Astrocyte (in vitro differentiated cells and primary cell): ENCODE measurements at regions not wholly inside any gene's neighbourhood (a gene's known extent, or its start where the extent isn't known, plus 50 kb on each side); places are given as distances from the start of the nearest gene placed in this dataset.

ENCODE experiments used
- DNase-seq: peaks from one replicate; pipeline ENCODE4 v3.0.0-alpha.2; 2010; ENCODE audit warnings: low read depth
- FAIRE-seq: peaks from 2 replicates; lab custom pipeline; 2011; peaks lifted over from hg19 to GRCh38; lab: Jason Lieb, UNC
- H2AFZ ChIP-seq: 2 replicates; pipeline ENCODE4 v1.6.0; 2012; ENCODE audit warnings: low read depth, low read length, inconsistent platforms
- H3K27ac ChIP-seq: 2 replicates; pipeline ENCODE4 v1.5.1; 2011; ENCODE audit warnings: low read depth, low read length, inconsistent platforms
- H3K27me3 ChIP-seq: 2 replicates; pipeline ENCODE4 v1.6.0; 2011; ENCODE audit warnings: low read length, inconsistent platforms; ENCODE audit not compliant: insufficient read depth
- H3K36me3 ChIP-seq: 2 replicates; pipeline ENCODE4 v1.5.1; 2011; ENCODE audit warnings: low read length, inconsistent platforms; ENCODE audit not compliant: insufficient read depth
- H3K4me1 ChIP-seq: 2 replicates; pipeline ENCODE4 v1.5.1; 2011; ENCODE audit warnings: low read length, inconsistent platforms; ENCODE audit not compliant: insufficient read depth
- H3K4me2 ChIP-seq: 2 replicates; pipeline ENCODE4 v1.6.0; 2012; ENCODE audit warnings: low read length, inconsistent platforms
- H3K4me3 ChIP-seq: 2 replicates; pipeline ENCODE4 v1.5.1; 2011; ENCODE audit warnings: low read depth, mild to moderate bottlenecking, low read length, inconsistent platforms; ENCODE audit not compliant: insufficient read depth
- H3K79me2 ChIP-seq: 2 replicates; pipeline ENCODE4 v1.6.0; 2012; ENCODE audit warnings: mild to moderate bottlenecking, low read length, inconsistent platforms; ENCODE audit not compliant: insufficient read depth
- H3K9ac ChIP-seq: 2 replicates; pipeline ENCODE4 v1.6.0; 2012; ENCODE audit warnings: mild to moderate bottlenecking, low read length, inconsistent platforms
- H3K9me3 ChIP-seq: 2 replicates; pipeline ENCODE4 v1.5.1; 2012; ENCODE audit warnings: low read depth, mild to moderate bottlenecking, low read length, inconsistent platforms; ENCODE audit not compliant: insufficient read depth
- H4K20me1 ChIP-seq: 2 replicates; pipeline ENCODE4 v1.6.0; 2012; ENCODE audit warnings: low read length, inconsistent platforms; ENCODE audit not compliant: insufficient read depth
- H3K27ac Mint-ChIP-seq: one replicate; pipeline ENCODE4 v1.8.0; 2021; ENCODE audit warnings: mild to moderate bottlenecking, mixed read lengths; ENCODE audit not compliant: unreplicated experiment
- H3K27me3 Mint-ChIP-seq: one replicate; pipeline ENCODE4 v1.8.0; 2021; ENCODE audit warnings: low read depth, mixed read lengths; ENCODE audit not compliant: unreplicated experiment
- H3K36me3 Mint-ChIP-seq: one replicate; pipeline ENCODE4 v1.8.0; 2021; ENCODE audit warnings: low read depth, mixed read lengths; ENCODE audit not compliant: unreplicated experiment
- H3K4me1 Mint-ChIP-seq: one replicate; pipeline ENCODE4 v1.8.0; 2021; ENCODE audit warnings: low read depth, mixed read lengths; ENCODE audit not compliant: unreplicated experiment
- H3K4me3 Mint-ChIP-seq: one replicate; pipeline ENCODE4 v1.8.0; 2021; ENCODE audit warnings: mild to moderate bottlenecking, moderate library complexity, mixed read lengths; ENCODE audit not compliant: unreplicated experiment
- H3K9me3 Mint-ChIP-seq: one replicate; pipeline ENCODE4 v1.8.0; 2021; ENCODE audit warnings: mild to moderate bottlenecking, mixed read lengths; ENCODE audit not compliant: unreplicated experiment
- CTCF ChIP-seq: IDR thresholded peaks from 2 replicates; pipeline ENCODE4 v1.5.1; 2011; ENCODE audit warnings: low read depth, mild to moderate bottlenecking, inconsistent platforms, low read length, moderate library complexity; ENCODE audit not compliant: insufficient read depth
- EZH2 ChIP-seq: IDR thresholded peaks from 2 replicates; pipeline ENCODE4 v1.6.1; 2012; ENCODE audit warnings: mild to moderate bottlenecking, low read length, inconsistent platforms; ENCODE audit not compliant: insufficient read depth

GRCh38 chr4:72945719-72946336 is 123.7 kb downstream of the COX18 start:
- Histone ChIP-seq H3K4me2 (no peak overlapping the region), H3K27ac (no peak overlapping the region), H3K9ac (no peak overlapping the region), H3K9me3 (no peaks in the 10 kb centered on the region), H3K4me3 (no peak overlapping the region), H4K20me1 (no peaks in the 10 kb centered on the region), H3K27me3 (no peaks in the 10 kb centered on the region), H3K4me1 (no peaks in the 10 kb centered on the region), H2AFZ (no peak overlapping the region), H3K79me2 (no peaks in the 10 kb centered on the region), H3K36me3 (no peaks in the 10 kb centered on the region)
- Mint-ChIP-seq H3K27me3 (no peaks in the 10 kb centered on the region), H3K4me3 (no peak overlapping the region), H3K36me3 (no peaks in the 10 kb centered on the region), H3K4me1 (peaks cover 4% of the 10 kb centered on the region), H3K27ac (no peak overlapping the region), H3K9me3 (peaks cover 2% of the 10 kb centered on the region)
- TF ChIP-seq CTCF, result no peak
- DNase-seq, result no peak
- FAIRE-seq, result no peak

GRCh38 chr4:72942565-72942964 is 127.0 kb downstream of the COX18 start:
- H3K4me1 Mint-ChIP-seq, result peaks cover 6% of the 10 kb centered on the region
- FAIRE-seq, result no peak
- H3K4me3 Mint-ChIP-seq, result no peak overlapping the region
- no peak overlapping the region for H3K27ac Mint-ChIP-seq
- Histone ChIP-seq H3K27ac (no peak overlapping the region), H3K9ac (no peak overlapping the region), H3K36me3 (no peaks in the 10 kb centered on the region), H3K9me3 (no peaks in the 10 kb centered on the region), H3K27me3 (no peaks in the 10 kb centered on the region), H3K4me1 (no peaks in the 10 kb centered on the region), H4K20me1 (no peaks in the 10 kb centered on the region), H3K4me2 (no peak overlapping the region), H3K4me3 (no peak overlapping the region), H2AFZ (peak overlapping the region; percentile 14), H3K79me2 (no peaks in the 10 kb centered on the region)
- TF ChIP-seq CTCF, result no peak
- no peak for TF ChIP-seq EZH2
- DNase-seq, result no peak
- H3K27me3 Mint-ChIP-seq, result no peaks in the 10 kb centered on the region
- H3K9me3 Mint-ChIP-seq, result peaks cover 2% of the 10 kb centered on the region
- H3K36me3 Mint-ChIP-seq, result no peaks in the 10 kb centered on the region

- H3K27me3 Mint-ChIP-seq, result no peaks in the 10 kb centered on the region
- no peak for TF ChIP-seq EZH2
- no peak for TF ChIP-seq CTCF
- DNase-seq (no peak), FAIRE-seq (no peak)
- H3K9me3 Mint-ChIP-seq, result no peaks in the 10 kb centered on the region
- Histone ChIP-seq H3K27me3 (no peaks in the 10 kb centered on the region), H3K4me2 (no peak overlapping the region), H3K36me3 (no peaks in the 10 kb centered on the region), H3K4me3 (no peak overlapping the region), H3K9me3 (no peaks in the 10 kb centered on the region), H3K4me1 (no peaks in the 10 kb centered on the region), H4K20me1 (no peaks in the 10 kb centered on the region), H3K79me2 (no peaks in the 10 kb centered on the region), H3K9ac (no peak overlapping the region), H2AFZ (no peak overlapping the region), H3K27ac (no peak overlapping the region)
- peaks cover 3% of the 10 kb centered on the region for H3K4me1 Mint-ChIP-seq
- H3K4me3 Mint-ChIP-seq, result no peak overlapping the region
- H3K36me3 Mint-ChIP-seq, result no peaks in the 10 kb centered on the region
- H3K27ac Mint-ChIP-seq, result no peak overlapping the region
Measured at GRCh38 chr4:72938516-72938915, 131.0 kb downstream of the COX18 start.
